ENCODE measurements at regions not wholly inside any gene's neighbourhood (a gene's known extent, or its start where the extent isn't known, plus 50 kb on each side); places are given as distances from the start of the nearest gene placed in this dataset.

- DNase-seq: no peak
Observed at GRCh38 chr18:68520406-68521075, 194.4 kb downstream of the TMX3 start.

GRCh38 chr18:68519336-68519735, 195.6 kb downstream of the TMX3 start:
- no peak for DNase-seq

- no peak for DNase-seq
Observed at GRCh38 chr18:68509902-68510301, 205.0 kb downstream of the TMX3 start.

GRCh38 chr18:68507781-68508180, 207.1 kb downstream of the TMX3 start:
- no peak for DNase-seq

- DNase-seq: no peak
Observed at GRCh38 chr18:68505178-68505574, 209.7 kb downstream of the TMX3 start.

- DNase-seq: no peak
Observed at GRCh38 chr18:68504441-68505177, 210.3 kb downstream of the TMX3 start.

GRCh38 chr18:68500556-68500955, 214.4 kb downstream of the TMX3 start:
- no peak for DNase-seq

GRCh38 chr18:68499141-68499540, 215.8 kb downstream of the TMX3 start:
- no peak for DNase-seq

GRCh38 chr18:68498636-68499035, 216.3 kb downstream of the TMX3 start:
- no peak for DNase-seq

- DNase-seq: no peak
Observed at GRCh38 chr18:68498185-68498584, 216.7 kb downstream of the TMX3 start.

GRCh38 chr18:68494802-68495581, 219.9 kb downstream of the TMX3 start:
- DNase-seq: no peak

GRCh38 chr18:68489013-68489792, 225.7 kb downstream of the TMX3 start:
- DNase-seq: no peak

GRCh38 chr18:68484241-68484640, 230.7 kb downstream of the TMX3 start:
- no peak for DNase-seq

GRCh38 chr18:68482815-68483214, 232.1 kb downstream of the TMX3 start:
- no peak for DNase-seq

- DNase-seq: no peak
Observed at GRCh38 chr18:68480196-68480595, 234.7 kb downstream of the TMX3 start.

- DNase-seq: no peak
Observed at GRCh38 chr18:68478246-68478645, 236.7 kb downstream of the TMX3 start.

- DNase-seq: no peak
Observed at GRCh38 chr18:68475883-68476282, 239.0 kb downstream of the TMX3 start.

- DNase-seq: no peak
Observed at GRCh38 chr18:68472701-68473295, 242.1 kb downstream of the TMX3 start.

GRCh38 chr18:68469049-68469625, 245.8 kb downstream of the TMX3 start:
- no peak for DNase-seq

GRCh38 chr18:68467957-68468356, 247.0 kb downstream of the TMX3 start:
- DNase-seq: no peak

- no peak for DNase-seq
Observed at GRCh38 chr18:68467329-68467728, 247.6 kb downstream of the TMX3 start.

- DNase-seq: no peak
Observed at GRCh38 chr18:68466672-68467071, 248.2 kb downstream of the TMX3 start.
